H9 (cell line): ENCODE measurements at regions not wholly inside any gene's neighbourhood (a gene's known extent, or its start where the extent isn't known, plus 50 kb on each side); places are given as distances from the start of the nearest gene placed in this dataset.

Experiments
- DNase-seq: peaks from one replicate; pipeline ENCODE4 v3.0.0-alpha.2; 2017
- H2AFZ ChIP-seq: one replicate; pipeline ENCODE4 v1.6.1; 2013; ENCODE audit warnings: mild to moderate bottlenecking, low read length, control low read depth, moderate library complexity
- H2AK5ac ChIP-seq: 2 replicates; pipeline ENCODE4 v1.6.1; 2013; ENCODE audit warnings: low read length, control low read depth, mixed read lengths; ENCODE audit not compliant: insufficient read length
- H2BK120ac ChIP-seq: one replicate; pipeline ENCODE4 v1.6.1; 2013; ENCODE audit warnings: low read depth, mild to moderate bottlenecking, low read length, control low read depth, inconsistent platforms; ENCODE audit not compliant: poor library complexity, severe bottlenecking
- H2BK12ac ChIP-seq: 2 replicates; pipeline ENCODE4 v1.6.1; 2013; ENCODE audit warnings: low read length, control low read depth, mixed read lengths, low read depth; ENCODE audit not compliant: insufficient read length
- H2BK15ac ChIP-seq: 2 replicates; pipeline ENCODE4 v1.6.1; 2013; ENCODE audit warnings: low read depth, low read length, control low read depth
- H2BK20ac ChIP-seq: one replicate; pipeline ENCODE4 v1.6.1; 2013; ENCODE audit warnings: low read depth, mild to moderate bottlenecking, low read length, control low read depth, inconsistent platforms; ENCODE audit not compliant: poor library complexity, severe bottlenecking
- H2BK5ac ChIP-seq: 2 replicates; pipeline ENCODE4 v1.6.1; 2013; ENCODE audit warnings: low read length, control low read depth, mixed read lengths; ENCODE audit not compliant: insufficient read length
- H3K14ac ChIP-seq: 2 replicates; pipeline ENCODE4 v1.6.1; 2013; ENCODE audit warnings: low read length, control low read depth; ENCODE audit not compliant: insufficient read depth
- H3K18ac ChIP-seq: 2 replicates; pipeline ENCODE4 v1.6.1; 2013; ENCODE audit warnings: low read depth, mild to moderate bottlenecking, mixed read lengths, low read length, control low read depth; ENCODE audit not compliant: insufficient read length
- H3K23ac ChIP-seq: 2 replicates; pipeline ENCODE4 v1.6.1; 2013; ENCODE audit warnings: low read length, control low read depth, mixed read lengths, low read depth; ENCODE audit not compliant: insufficient read length
- H3K23me2 ChIP-seq: 2 replicates; pipeline ENCODE4 v1.6.1; 2013; ENCODE audit warnings: low read depth, mild to moderate bottlenecking, mixed read lengths, low read length, control low read depth; ENCODE audit not compliant: insufficient read length, poor library complexity, severe bottlenecking
- H3K27ac ChIP-seq: 2 replicates; pipeline ENCODE4 v1.5.1; 2013; ENCODE audit warnings: low read length, control low read depth, mixed read lengths, low read depth; ENCODE audit not compliant: insufficient read length
- H3K27me3 ChIP-seq: 2 replicates; pipeline ENCODE4 v1.6.1; 2013; ENCODE audit warnings: low read length, control low read depth, inconsistent platforms; ENCODE audit not compliant: insufficient read depth
- H3K4ac ChIP-seq: 2 replicates; pipeline ENCODE4 v1.6.1; 2013; ENCODE audit warnings: low read depth, mild to moderate bottlenecking, control low read depth, inconsistent platforms, low read length, moderate library complexity
- H3K4me1 ChIP-seq: 2 replicates; pipeline ENCODE4 v1.6.1; 2013; ENCODE audit warnings: low read length, control low read depth, inconsistent platforms; ENCODE audit not compliant: insufficient read depth
- H3K4me2 ChIP-seq: 2 replicates; pipeline ENCODE4 v1.6.1; 2013; ENCODE audit warnings: low read length, control low read depth, mixed read lengths; ENCODE audit not compliant: insufficient read length, insufficient read depth
- H3K56ac ChIP-seq: 2 replicates; pipeline ENCODE4 v1.6.1; 2013; ENCODE audit warnings: low read depth, mild to moderate bottlenecking, mixed read lengths, low read length, control low read depth; ENCODE audit not compliant: insufficient read length
- H3K79me1 ChIP-seq: 2 replicates; pipeline ENCODE4 v1.6.1; 2013; ENCODE audit warnings: low read depth, mild to moderate bottlenecking, moderate library complexity, low read length, control low read depth, inconsistent platforms; ENCODE audit not compliant: insufficient read depth, poor library complexity, severe bottlenecking
- H3K79me2 ChIP-seq: 2 replicates; pipeline ENCODE4 v1.6.1; 2013; ENCODE audit warnings: low read length, control low read depth, inconsistent platforms; ENCODE audit not compliant: insufficient read depth
- H3K9ac ChIP-seq: 2 replicates; pipeline ENCODE4 v1.6.1; 2013; ENCODE audit warnings: low read length, control low read depth, mixed read lengths; ENCODE audit not compliant: insufficient read length; ENCODE audit errors: extremely low read depth
- H3K9me3 ChIP-seq: one replicate; pipeline ENCODE4 v1.6.1; 2013; ENCODE audit warnings: low read depth, low read length, inconsistent platforms; ENCODE audit not compliant: control insufficient read depth
- H3T11ph ChIP-seq: one replicate; pipeline ENCODE4 v1.6.1; 2013; ENCODE audit warnings: mild to moderate bottlenecking, low read length, control low read depth, inconsistent platforms
- H4K20me1 ChIP-seq: one replicate; pipeline ENCODE4 v1.6.1; 2013; ENCODE audit not compliant: control insufficient read depth, insufficient read length, insufficient read depth
- H4K5ac ChIP-seq: 2 replicates; pipeline ENCODE4 v1.6.1; 2013; ENCODE audit warnings: low read depth, mild to moderate bottlenecking, mixed read lengths, low read length, control low read depth; ENCODE audit not compliant: insufficient read length
- H4K8ac ChIP-seq: replicated peaks from 2 replicates; pipeline ENCODE4 v1.6.1; 2013; ENCODE audit warnings: low read length, control low read depth, mixed read lengths, low read depth; ENCODE audit not compliant: insufficient read length
- H4K91ac ChIP-seq: 2 replicates; pipeline ENCODE4 v1.6.1; 2013; ENCODE audit warnings: low read depth, mild to moderate bottlenecking, moderate library complexity, mixed read lengths, low read length, control low read depth; ENCODE audit not compliant: insufficient read length
- H3K27ac Mint-ChIP-seq, 3 experiments: 2 replicates in 2 of 3; 3 replicates in 1 of 3; pipeline ENCODE4 v1.8.0; 2020 to 2021; ENCODE audit warnings: mixed read lengths in 3 of 3, mild to moderate bottlenecking in 1 of 3, moderate library complexity in 1 of 3
- H3K27me3 Mint-ChIP-seq: 2 replicates; pipeline ENCODE4 v1.8.0; 2021; ENCODE audit warnings: low read depth, mild to moderate bottlenecking, moderate library complexity, mixed read lengths
- H3K36me3 Mint-ChIP-seq, 3 experiments: 2 replicates in 2 of 3; 3 replicates in 1 of 3; pipeline ENCODE4 v1.8.0; 2020 to 2021; ENCODE audit warnings: low read depth in 3 of 3, mixed read lengths in 3 of 3; ENCODE audit not compliant: insufficient read depth in 1 of 3
- H3K4me1 Mint-ChIP-seq, 2 experiments: 2 replicates each; pipeline ENCODE4 v1.8.0; 2020; ENCODE audit warnings: mixed read lengths in 2 of 2
- H3K4me3 Mint-ChIP-seq, 2 experiments: 2 replicates in 1 of 2; 3 replicates in 1 of 2; pipeline ENCODE4 v1.8.0; 2020 to 2021; ENCODE audit warnings: mild to moderate bottlenecking in 2 of 2, mixed read lengths in 2 of 2, moderate library complexity in 1 of 2
- H3K9me3 Mint-ChIP-seq, 2 experiments: 2 replicates in 1 of 2; 3 replicates in 1 of 2; pipeline ENCODE4 v1.8.0; 2020; ENCODE audit warnings: mild to moderate bottlenecking in 2 of 2, mixed read lengths in 2 of 2, moderate library complexity in 1 of 2
- TF ChIP-seq, protein P1 (sequence below): fragments of 200-600 bp; sonication (generic); conservative IDR thresholded peaks from 3 replicates; pipeline ENCODE4 v1.8.0; 2021; ENCODE audit warnings: antibody characterized with exemption, mild to moderate bottlenecking

- H4K8ac ChIP-seq, result no peak overlapping the region
- no peak overlapping the region for H3K23ac ChIP-seq
- no peak for DNase-seq
- H2AK5ac ChIP-seq, result no peak overlapping the region
- no peak overlapping the region for H4K91ac ChIP-seq
- H4K5ac ChIP-seq, result no peak overlapping the region
- H3K23me2 ChIP-seq, result no peaks in the 10 kb centered on the region
- H2BK20ac ChIP-seq, result no peak overlapping the region
- Mint-ChIP-seq H3K27me3 (no peaks in the 10 kb centered on the region; the same call in 1 of the 2 replicates), H3K4me1 (peaks cover 9 to 13% of the 10 kb centered on the region in 2 experiments), H3K27ac (0 out of 7 replicates have a peak overlapping the region, but pooled peaks of 1 of the 3 experiments have one; percentile 17), H3K4me3 (no peak overlapping the region), H3K9me3 (peaks cover 6 to 7% of the 10 kb centered on the region in 2 experiments; a peak in 4 of 5 replicates), H3K36me3 (peaks cover 0 to 5% (median 0%) of the 10 kb centered on the region in 3 experiments; a peak in 2 of 7 replicates)
- H3K4ac ChIP-seq, result no peak overlapping the region
- H3K4me2 ChIP-seq, result no peak overlapping the region
- no peak overlapping the region for H3K9ac ChIP-seq
- H3K9me3 ChIP-seq, result no peaks in the 10 kb centered on the region
- H2BK5ac ChIP-seq, result no peak overlapping the region
- no peak overlapping the region for H3T11ph ChIP-seq
- H3K18ac ChIP-seq, result no peak overlapping the region
- no peaks in the 10 kb centered on the region for H3K4me1 ChIP-seq
- H2AFZ ChIP-seq, result no peak overlapping the region
- no peak overlapping the region for H3K56ac ChIP-seq
- no peak overlapping the region for H3K14ac ChIP-seq
- no peak overlapping the region for H2BK15ac ChIP-seq
- H3K27me3 ChIP-seq, result no peaks in the 10 kb centered on the region
- no peaks in the 10 kb centered on the region for H3K79me2 ChIP-seq
- H3K27ac ChIP-seq, result no peak overlapping the region
- TF ChIP-seq, protein P1, sequence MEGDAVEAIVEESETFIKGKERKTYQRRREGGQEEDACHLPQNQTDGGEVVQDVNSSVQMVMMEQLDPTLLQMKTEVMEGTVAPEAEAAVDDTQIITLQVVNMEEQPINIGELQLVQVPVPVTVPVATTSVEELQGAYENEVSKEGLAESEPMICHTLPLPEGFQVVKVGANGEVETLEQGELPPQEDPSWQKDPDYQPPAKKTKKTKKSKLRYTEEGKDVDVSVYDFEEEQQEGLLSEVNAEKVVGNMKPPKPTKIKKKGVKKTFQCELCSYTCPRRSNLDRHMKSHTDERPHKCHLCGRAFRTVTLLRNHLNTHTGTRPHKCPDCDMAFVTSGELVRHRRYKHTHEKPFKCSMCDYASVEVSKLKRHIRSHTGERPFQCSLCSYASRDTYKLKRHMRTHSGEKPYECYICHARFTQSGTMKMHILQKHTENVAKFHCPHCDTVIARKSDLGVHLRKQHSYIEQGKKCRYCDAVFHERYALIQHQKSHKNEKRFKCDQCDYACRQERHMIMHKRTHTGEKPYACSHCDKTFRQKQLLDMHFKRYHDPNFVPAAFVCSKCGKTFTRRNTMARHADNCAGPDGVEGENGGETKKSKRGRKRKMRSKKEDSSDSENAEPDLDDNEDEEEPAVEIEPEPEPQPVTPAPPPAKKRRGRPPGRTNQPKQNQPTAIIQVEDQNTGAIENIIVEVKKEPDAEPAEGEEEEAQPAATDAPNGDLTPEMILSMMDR, result peak; percentile 65
- no peak overlapping the region for H2BK12ac ChIP-seq
- no peak overlapping the region for H2BK120ac ChIP-seq
- H4K20me1 ChIP-seq, result no peaks in the 10 kb centered on the region
- H3K79me1 ChIP-seq, result no peaks in the 10 kb centered on the region
Measured at GRCh38 chr1:30353637-30354036, 369.7 kb downstream of the MATN1 start.
